ENCODE measurements at regions not wholly inside any gene's neighbourhood (a gene's known extent, or its start where the extent isn't known, plus 50 kb on each side); places are given as distances from the start of the nearest gene placed in this dataset.

GRCh38 chr1:228980232-228980937, 245.1 kb downstream of the RHOU start:
- Histone ChIP-seq H2AFZ (ENCODE audit: low read length) (no peak overlapping the region), H3K4me2 (ENCODE audit: low read depth, low read length) (no peak overlapping the region), H4K20me1 (ENCODE audit: insufficient read depth, low read length) (no peaks in the 10 kb centered on the region)

DNA sequence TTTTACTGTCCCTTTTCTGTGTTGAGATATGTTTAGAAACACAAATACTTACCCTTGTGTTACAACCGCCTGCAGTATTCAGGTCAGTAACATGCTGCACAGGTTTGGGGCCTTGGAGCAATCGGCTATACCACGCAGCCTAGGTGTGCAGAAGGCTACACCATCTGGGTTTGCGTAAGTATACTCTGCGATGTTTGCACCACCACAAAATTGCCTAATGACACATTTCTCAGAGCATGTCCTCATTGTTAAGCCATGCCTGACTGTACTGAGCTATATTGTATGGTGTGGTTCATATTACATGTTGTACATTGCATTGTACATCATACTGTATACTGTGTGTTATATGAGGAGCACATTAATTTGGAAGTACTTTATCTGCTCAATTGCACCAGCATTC, 247.4 kb downstream of the RHOU start:
- TF ChIP-seq EZH2phosphoT487 (IDR thresholded peaks at IDR 0.05; ENCODE audit: low read length) (no peak), EZH2 (optimal IDR thresholded peaks at IDR 0.05; ENCODE audit: low read depth, low read length) (no peak), CTCF (IDR thresholded peaks at IDR 0.05; ENCODE audit: low read length) (no peak)

More at GRCh38 chr1:228980232-228980937, 245.1 kb downstream of the RHOU start:
- H3K9me2 ChIP-seq (replicated peaks; ENCODE audit: insufficient read depth, low read length) = no peaks in the 10 kb centered on the region
- no peaks in the 10 kb centered on the region for H3K79me2 ChIP-seq (ENCODE audit: low read length)
- H3K27me3 ChIP-seq (replicated peaks; ENCODE audit: insufficient read depth, low read length) = no peaks in the 10 kb centered on the region
- H3K4me1 ChIP-seq (ENCODE audit: low read length) = no peaks in the 10 kb centered on the region
- no peaks in the 10 kb centered on the region for H3F3A ChIP-seq (ENCODE audit: insufficient read depth, low read length)
- no peak overlapping the region for H3K27ac ChIP-seq (ENCODE audit: low read length)
- H3K9me3 ChIP-seq (replicated peaks; ENCODE audit: insufficient read depth, low read length) = no peaks in the 10 kb centered on the region
- DNase-seq = no peak
- H3K36me3 ChIP-seq (replicated peaks; ENCODE audit: insufficient read depth, low read length) = no peaks in the 10 kb centered on the region
- H3K4me3 ChIP-seq (ENCODE audit: low read length) = no peak overlapping the region
- TF ChIP-seq EZH2 (optimal IDR thresholded peaks at IDR 0.05; ENCODE audit: low read depth, low read length) = no peak
- no peak for TF ChIP-seq CTCF (IDR thresholded peaks at IDR 0.05; ENCODE audit: low read length)
- TF ChIP-seq EZH2phosphoT487 (IDR thresholded peaks at IDR 0.05; ENCODE audit: low read length) = no peak
- no peak overlapping the region for H3K9ac ChIP-seq (ENCODE audit: low read length)

GRCh38 chr1:228983231-228983660, 248.0 kb downstream of the RHOU start:
- H3K9me3 ChIP-seq (replicated peaks; ENCODE audit: insufficient read depth, low read length) = no peaks in the 10 kb centered on the region
- H3K79me2 ChIP-seq (ENCODE audit: low read length) = no peaks in the 10 kb centered on the region
- DNase-seq = no peak
- no peak for TF ChIP-seq CTCF (IDR thresholded peaks at IDR 0.05; ENCODE audit: low read length)
- TF ChIP-seq EZH2 (optimal IDR thresholded peaks at IDR 0.05; ENCODE audit: low read depth, low read length) = no peak
- TF ChIP-seq EZH2phosphoT487 (IDR thresholded peaks at IDR 0.05; ENCODE audit: low read length) = no peak
- H3K27me3 ChIP-seq (replicated peaks; ENCODE audit: insufficient read depth, low read length) = no peaks in the 10 kb centered on the region
- no peaks in the 10 kb centered on the region for H3F3A ChIP-seq (ENCODE audit: insufficient read depth, low read length)
- no peak overlapping the region for H3K4me2 ChIP-seq (ENCODE audit: low read depth, low read length)
- no peaks in the 10 kb centered on the region for H3K4me1 ChIP-seq (ENCODE audit: low read length)
- no peak overlapping the region for H3K27ac ChIP-seq (ENCODE audit: low read length)
- no peaks in the 10 kb centered on the region for H4K20me1 ChIP-seq (ENCODE audit: insufficient read depth, low read length)
- H3K4me3 ChIP-seq (ENCODE audit: low read length) = no peak overlapping the region
- no peak overlapping the region for H3K9ac ChIP-seq (ENCODE audit: low read length)
- H3K9me2 ChIP-seq (replicated peaks; ENCODE audit: insufficient read depth, low read length) = no peaks in the 10 kb centered on the region
- H2AFZ ChIP-seq (ENCODE audit: low read length) = no peak overlapping the region
- no peaks in the 10 kb centered on the region for H3K36me3 ChIP-seq (replicated peaks; ENCODE audit: insufficient read depth, low read length)

More for the DNA sequence above, 247.4 kb downstream of the RHOU start:
- H3K27ac ChIP-seq (ENCODE audit: low read length) = no peak overlapping the region
- H3K4me2 ChIP-seq (ENCODE audit: low read depth, low read length) = no peak overlapping the region
- no peak for DNase-seq
- no peaks in the 10 kb centered on the region for H3K9me3 ChIP-seq (replicated peaks; ENCODE audit: insufficient read depth, low read length)
- no peaks in the 10 kb centered on the region for H3K4me1 ChIP-seq (ENCODE audit: low read length)
- H3K79me2 ChIP-seq (ENCODE audit: low read length) = no peaks in the 10 kb centered on the region
- H3K9ac ChIP-seq (ENCODE audit: low read length) = no peak overlapping the region
- no peaks in the 10 kb centered on the region for H3K9me2 ChIP-seq (replicated peaks; ENCODE audit: insufficient read depth, low read length)
- H3K36me3 ChIP-seq (replicated peaks; ENCODE audit: insufficient read depth, low read length) = no peaks in the 10 kb centered on the region
- no peak overlapping the region for H2AFZ ChIP-seq (ENCODE audit: low read length)
- H3F3A ChIP-seq (ENCODE audit: insufficient read depth, low read length) = no peaks in the 10 kb centered on the region
- no peak overlapping the region for H3K4me3 ChIP-seq (ENCODE audit: low read length)
- H3K27me3 ChIP-seq (replicated peaks; ENCODE audit: insufficient read depth, low read length) = no peaks in the 10 kb centered on the region
- H4K20me1 ChIP-seq (ENCODE audit: insufficient read depth, low read length) = no peaks in the 10 kb centered on the region
